ENCODE measurements at regions not wholly inside any gene's neighbourhood (a gene's known extent, or its start where the extent isn't known, plus 50 kb on each side); places are given as distances from the start of the nearest gene placed in this dataset.

- Histone ChIP-seq H3K4me1 (ENCODE audit: insufficient read depth, low read length) (peaks cover 4% of the 10 kb centered on the region; the same call in 1 of the 2 replicates), H3K9me3 (ENCODE audit: insufficient read depth, low read depth, low read length) (no peaks in the 10 kb centered on the region), H3K36me3 (ENCODE audit: insufficient read depth, low read depth, low read length) (no peaks in the 10 kb centered on the region), H3K27me3 (ENCODE audit: insufficient read depth, low read length) (no peaks in the 10 kb centered on the region), H3K9ac (ENCODE audit: low read depth, low read length) (no peak overlapping the region), H3K4me3 (ENCODE audit: low read length) (no peak overlapping the region), H3K27ac (ENCODE audit: low read length) (no peak overlapping the region)
These were observed 444.8 kb downstream of the GLRX3 start for GRCh38 chr10:130580975-130581374.

GRCh38 chr10:130587718-130588117, 451.5 kb downstream of the GLRX3 start:
- Histone ChIP-seq H3K9me3 (ENCODE audit: insufficient read depth, low read depth, low read length) (no peaks in the 10 kb centered on the region), H3K4me1 (ENCODE audit: insufficient read depth, low read length) (peaks cover 7% of the 10 kb centered on the region; the same call in 1 of the 2 replicates), H3K27me3 (ENCODE audit: insufficient read depth, low read length) (no peaks in the 10 kb centered on the region), H3K9ac (ENCODE audit: low read depth, low read length) (no peak overlapping the region), H3K36me3 (ENCODE audit: insufficient read depth, low read depth, low read length) (no peaks in the 10 kb centered on the region), H3K27ac (ENCODE audit: low read length) (no peak overlapping the region), H3K4me3 (ENCODE audit: low read length) (no peak overlapping the region)

- Histone ChIP-seq H3K27ac (ENCODE audit: low read length) (no peak overlapping the region), H3K9me3 (ENCODE audit: insufficient read depth, low read depth, low read length) (no peaks in the 10 kb centered on the region), H3K4me1 (ENCODE audit: insufficient read depth, low read length) (no peaks in the 10 kb centered on the region), H3K27me3 (ENCODE audit: insufficient read depth, low read length) (no peaks in the 10 kb centered on the region), H3K9ac (ENCODE audit: low read depth, low read length) (no peak overlapping the region), H3K36me3 (ENCODE audit: insufficient read depth, low read depth, low read length) (no peaks in the 10 kb centered on the region), H3K4me3 (ENCODE audit: low read length) (no peak overlapping the region)
These were observed 469.8 kb downstream of the GLRX3 start for GRCh38 chr10:130606001-130606405.

- Histone ChIP-seq H3K4me3 (ENCODE audit: low read length) (no peak overlapping the region), H3K4me1 (ENCODE audit: insufficient read depth, low read length) (no peaks in the 10 kb centered on the region), H3K9ac (ENCODE audit: low read depth, low read length) (no peak overlapping the region), H3K36me3 (ENCODE audit: insufficient read depth, low read depth, low read length) (no peaks in the 10 kb centered on the region), H3K27me3 (ENCODE audit: insufficient read depth, low read length) (no peaks in the 10 kb centered on the region), H3K27ac (ENCODE audit: low read length) (no peak overlapping the region), H3K9me3 (ENCODE audit: insufficient read depth, low read depth, low read length) (no peaks in the 10 kb centered on the region)
These were observed 471.2 kb downstream of the GLRX3 start for GRCh38 chr10:130607366-130607765.

- Histone ChIP-seq H3K9me3 (ENCODE audit: insufficient read depth, low read depth, low read length) (peaks cover 12% of the 10 kb centered on the region; the same call in 1 of the 2 replicates), H3K36me3 (ENCODE audit: insufficient read depth, low read depth, low read length) (no peaks in the 10 kb centered on the region), H3K9ac (ENCODE audit: low read depth, low read length) (no peak overlapping the region), H3K27ac (ENCODE audit: low read length) (no peak overlapping the region), H3K27me3 (ENCODE audit: insufficient read depth, low read length) (no peaks in the 10 kb centered on the region), H3K4me3 (ENCODE audit: low read length) (no peak overlapping the region), H3K4me1 (ENCODE audit: insufficient read depth, low read length) (peaks cover 14% of the 10 kb centered on the region; the same call in 1 of the 2 replicates)
These were observed 475.0 kb downstream of the GLRX3 start for GRCh38 chr10:130611239-130611638.

GRCh38 chr10:130615457-130615856, 479.3 kb downstream of the GLRX3 start:
- no peaks in the 10 kb centered on the region for H3K36me3 ChIP-seq (ENCODE audit: insufficient read depth, low read depth, low read length)
- peak overlapping the region; percentile 12; the same call in 1 of the 2 replicates for H3K9ac ChIP-seq (ENCODE audit: low read depth, low read length)
- no peaks in the 10 kb centered on the region for H3K27me3 ChIP-seq (ENCODE audit: insufficient read depth, low read length)
- peaks cover 12% of the 10 kb centered on the region; the same call in 1 of the 2 replicates for H3K9me3 ChIP-seq (ENCODE audit: insufficient read depth, low read depth, low read length)
- no peak overlapping the region for H3K27ac ChIP-seq (ENCODE audit: low read length)
- peak overlapping the region; percentile 34; the same call in 1 of the 2 replicates for H3K4me3 ChIP-seq (ENCODE audit: low read length)
- H3K4me1 ChIP-seq (ENCODE audit: insufficient read depth, low read length), result peaks cover 20% of the 10 kb centered on the region; the same call in 1 of the 2 replicates

- H3K9me3 ChIP-seq (ENCODE audit: insufficient read depth, low read depth, low read length), result peaks cover 6% of the 10 kb centered on the region; the same call in 1 of the 2 replicates
- no peak overlapping the region for H3K4me3 ChIP-seq (ENCODE audit: low read length)
- H3K9ac ChIP-seq (ENCODE audit: low read depth, low read length), result no peak overlapping the region
- H3K27ac ChIP-seq (ENCODE audit: low read length), result no peak overlapping the region
- no peaks in the 10 kb centered on the region for H3K27me3 ChIP-seq (ENCODE audit: insufficient read depth, low read length)
- H3K4me1 ChIP-seq (ENCODE audit: insufficient read depth, low read length), result peaks cover 29% of the 10 kb centered on the region; the same call in 1 of the 2 replicates
- no peaks in the 10 kb centered on the region for H3K36me3 ChIP-seq (ENCODE audit: insufficient read depth, low read depth, low read length)
These were observed 481.8 kb downstream of the GLRX3 start for GRCh38 chr10:130617985-130618384.

GRCh38 chr10:130618647-130619046, 482.5 kb downstream of the GLRX3 start:
- Histone ChIP-seq H3K27ac (ENCODE audit: low read length) (no peak overlapping the region), H3K36me3 (ENCODE audit: insufficient read depth, low read depth, low read length) (no peaks in the 10 kb centered on the region), H3K4me1 (ENCODE audit: insufficient read depth, low read length) (peaks cover 29% of the 10 kb centered on the region; the same call in 1 of the 2 replicates), H3K27me3 (ENCODE audit: insufficient read depth, low read length) (no peaks in the 10 kb centered on the region), H3K9me3 (ENCODE audit: insufficient read depth, low read depth, low read length) (no peaks in the 10 kb centered on the region), H3K9ac (ENCODE audit: low read depth, low read length) (no peak overlapping the region), H3K4me3 (ENCODE audit: low read length) (no peak overlapping the region)

GRCh38 chr10:130621231-130621775, 485.1 kb downstream of the GLRX3 start:
- Histone ChIP-seq H3K4me1 (ENCODE audit: insufficient read depth, low read length) (peaks cover 14% of the 10 kb centered on the region; the same call in 1 of the 2 replicates), H3K27me3 (ENCODE audit: insufficient read depth, low read length) (no peaks in the 10 kb centered on the region), H3K4me3 (ENCODE audit: low read length) (no peak overlapping the region), H3K27ac (ENCODE audit: low read length) (no peak overlapping the region), H3K9me3 (ENCODE audit: insufficient read depth, low read depth, low read length) (no peaks in the 10 kb centered on the region), H3K36me3 (ENCODE audit: insufficient read depth, low read depth, low read length) (no peaks in the 10 kb centered on the region), H3K9ac (ENCODE audit: low read depth, low read length) (no peak overlapping the region)

- H3K9ac ChIP-seq (ENCODE audit: low read depth, low read length), result no peak overlapping the region
- no peaks in the 10 kb centered on the region for H3K9me3 ChIP-seq (ENCODE audit: insufficient read depth, low read depth, low read length)
- no peaks in the 10 kb centered on the region for H3K27me3 ChIP-seq (ENCODE audit: insufficient read depth, low read length)
These were observed 487.6 kb downstream of the GLRX3 start for GRCh38 chr10:130623680-130624267.

GRCh38 chr10:130627346-130628045, 491.3 kb downstream of the GLRX3 start:
- no peak overlapping the region for H3K27ac ChIP-seq (ENCODE audit: low read length)
- no peaks in the 10 kb centered on the region for H3K27me3 ChIP-seq (ENCODE audit: insufficient read depth, low read length)

More at GRCh38 chr10:130623680-130624267, 487.6 kb downstream of the GLRX3 start:
- no peak overlapping the region for H3K27ac ChIP-seq (ENCODE audit: low read length)
- no peak overlapping the region for H3K4me3 ChIP-seq (ENCODE audit: low read length)
- H3K36me3 ChIP-seq (ENCODE audit: insufficient read depth, low read depth, low read length), result no peaks in the 10 kb centered on the region
- H3K4me1 ChIP-seq (ENCODE audit: insufficient read depth, low read length), result peaks cover 9% of the 10 kb centered on the region; the same call in 1 of the 2 replicates

More at GRCh38 chr10:130627346-130628045, 491.3 kb downstream of the GLRX3 start:
- Histone ChIP-seq H3K36me3 (ENCODE audit: insufficient read depth, low read depth, low read length) (no peaks in the 10 kb centered on the region), H3K4me3 (ENCODE audit: low read length) (no peak overlapping the region), H3K9ac (ENCODE audit: low read depth, low read length) (no peak overlapping the region), H3K9me3 (ENCODE audit: insufficient read depth, low read depth, low read length) (no peaks in the 10 kb centered on the region), H3K4me1 (ENCODE audit: insufficient read depth, low read length) (no peaks in the 10 kb centered on the region)
